Esophagus squamous epithelium (tissue), 4 donors: ENCODE measurements at regions not wholly inside any gene's neighbourhood (a gene's known extent, or its start where the extent isn't known, plus 50 kb on each side); places are given as distances from the start of the nearest gene placed in this dataset.

ENCODE experiments used
- POLR2A ChIP-seq, 4 donors: fragments of 450-650 bp; IDR thresholded peaks; one replicate each; pipeline ENCODE4 v1.6.1; 2017; ENCODE audit warnings: antibody characterized with exemption in 4 of 4, mild to moderate bottlenecking in 4 of 4, moderate library complexity in 3 of 4
- TF ChIP-seq, protein P1 (sequence below), 6 experiments: fragments of 450-650 bp in 4 of 6; fragments of 200-600 bp in 2 of 6; sonication (generic) in 2 of 6; IDR thresholded peaks; one replicate each; pipeline ENCODE4 v1.5.1; 2016 to 2019; ENCODE audit warnings: antibody characterized with exemption in 6 of 6, mild to moderate bottlenecking in 4 of 6, moderate library complexity in 4 of 6

DNA sequence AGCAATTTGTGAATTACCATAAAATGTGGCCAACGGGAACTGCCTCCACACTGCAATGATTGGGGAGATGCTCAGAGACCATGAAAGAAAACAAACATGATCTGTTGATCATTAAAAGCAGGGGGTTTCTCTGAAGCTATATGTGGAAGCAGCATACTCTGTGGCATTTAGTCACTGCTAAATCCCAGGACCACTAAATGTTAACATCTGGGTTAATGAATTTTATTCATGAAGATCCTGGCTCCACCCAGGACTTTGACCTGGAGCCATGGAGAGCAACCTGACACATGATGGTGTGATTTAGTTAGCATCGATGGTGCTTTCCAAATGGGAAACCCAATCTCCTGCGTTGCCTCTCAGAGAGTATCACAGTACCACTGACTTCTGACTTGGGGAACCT is 497.8 kb downstream of the AGTPBP1 start:
- TF ChIP-seq, protein P1, sequence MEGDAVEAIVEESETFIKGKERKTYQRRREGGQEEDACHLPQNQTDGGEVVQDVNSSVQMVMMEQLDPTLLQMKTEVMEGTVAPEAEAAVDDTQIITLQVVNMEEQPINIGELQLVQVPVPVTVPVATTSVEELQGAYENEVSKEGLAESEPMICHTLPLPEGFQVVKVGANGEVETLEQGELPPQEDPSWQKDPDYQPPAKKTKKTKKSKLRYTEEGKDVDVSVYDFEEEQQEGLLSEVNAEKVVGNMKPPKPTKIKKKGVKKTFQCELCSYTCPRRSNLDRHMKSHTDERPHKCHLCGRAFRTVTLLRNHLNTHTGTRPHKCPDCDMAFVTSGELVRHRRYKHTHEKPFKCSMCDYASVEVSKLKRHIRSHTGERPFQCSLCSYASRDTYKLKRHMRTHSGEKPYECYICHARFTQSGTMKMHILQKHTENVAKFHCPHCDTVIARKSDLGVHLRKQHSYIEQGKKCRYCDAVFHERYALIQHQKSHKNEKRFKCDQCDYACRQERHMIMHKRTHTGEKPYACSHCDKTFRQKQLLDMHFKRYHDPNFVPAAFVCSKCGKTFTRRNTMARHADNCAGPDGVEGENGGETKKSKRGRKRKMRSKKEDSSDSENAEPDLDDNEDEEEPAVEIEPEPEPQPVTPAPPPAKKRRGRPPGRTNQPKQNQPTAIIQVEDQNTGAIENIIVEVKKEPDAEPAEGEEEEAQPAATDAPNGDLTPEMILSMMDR (IDR thresholded peaks at IDR 0.05) = no peak
- TF ChIP-seq POLR2A (IDR thresholded peaks at IDR 0.05) = no peak
